ENCODE measurements at regions not wholly inside any gene's neighbourhood (a gene's known extent, or its start where the extent isn't known, plus 50 kb on each side); places are given as distances from the start of the nearest gene placed in this dataset.

GRCh38 chr6:27056615-27057014 is 190.9 kb upstream of the PRSS16 start:
- H3K27ac ChIP-seq (ENCODE audit: low read length), result no peak overlapping the region
- H3K4me1 ChIP-seq (ENCODE audit: control insufficient read depth, insufficient read depth, low read length), result no peaks in the 10 kb centered on the region
- H3K27me3 ChIP-seq (ENCODE audit: control insufficient read depth in 1 of 2, insufficient read depth in 2 of 2, low read length in 2 of 2), result no peaks in the 10 kb centered on the region

GRCh38 chr6:27059621-27060425 is 187.7 kb upstream of the PRSS16 start:
- no peaks in the 10 kb centered on the region for H3K4me1 ChIP-seq (ENCODE audit: control insufficient read depth, insufficient read depth, low read length)
- H3K9ac ChIP-seq (ENCODE audit: low read length in 2 of 2), result no peak overlapping the region
- no peaks in the 10 kb centered on the region for H3K27me3 ChIP-seq (ENCODE audit: control insufficient read depth in 1 of 2, insufficient read depth in 2 of 2, low read length in 2 of 2)
- no peak overlapping the region for H3K27ac ChIP-seq (ENCODE audit: low read length)
- no peaks in the 10 kb centered on the region for H3K36me3 ChIP-seq (ENCODE audit: control insufficient read depth in 2 of 2, insufficient read depth in 2 of 2, low read length in 2 of 2)
- no peaks in the 10 kb centered on the region for H3K9me3 ChIP-seq (ENCODE audit: control insufficient read depth in 2 of 2, low read length in 2 of 2)
- no peak overlapping the region for H3K4me3 ChIP-seq (ENCODE audit: low read length in 2 of 2)

More at GRCh38 chr6:27056615-27057014, 190.9 kb upstream of the PRSS16 start:
- Histone ChIP-seq H3K36me3 (ENCODE audit: control insufficient read depth in 2 of 2, insufficient read depth in 2 of 2, low read length in 2 of 2) (no peaks in the 10 kb centered on the region), H3K9ac (ENCODE audit: low read length in 2 of 2) (no peak overlapping the region), H3K4me3 (ENCODE audit: low read length in 2 of 2) (no peak overlapping the region), H3K9me3 (ENCODE audit: control insufficient read depth in 2 of 2, low read length in 2 of 2) (no peaks in the 10 kb centered on the region)

GRCh38 chr6:27061235-27061993 is 186.1 kb upstream of the PRSS16 start:
- no peaks in the 10 kb centered on the region for H3K4me1 ChIP-seq (ENCODE audit: control insufficient read depth, insufficient read depth, low read length)
- H3K4me3 ChIP-seq (ENCODE audit: low read length in 2 of 2), result no peak overlapping the region
- H3K9me3 ChIP-seq (ENCODE audit: control insufficient read depth in 2 of 2, low read length in 2 of 2), result no peaks in the 10 kb centered on the region
- H3K9ac ChIP-seq (ENCODE audit: low read length in 2 of 2), result no peak overlapping the region
- H3K27me3 ChIP-seq (ENCODE audit: control insufficient read depth in 1 of 2, insufficient read depth in 2 of 2, low read length in 2 of 2), result no peaks in the 10 kb centered on the region
- H3K36me3 ChIP-seq (ENCODE audit: control insufficient read depth in 2 of 2, insufficient read depth in 2 of 2, low read length in 2 of 2), result no peaks in the 10 kb centered on the region
- H3K27ac ChIP-seq (ENCODE audit: low read length), result no peak overlapping the region

- no peak overlapping the region for H3K9ac ChIP-seq (ENCODE audit: low read length in 2 of 2)
- no peaks in the 10 kb centered on the region for H3K27me3 ChIP-seq (ENCODE audit: control insufficient read depth in 1 of 2, insufficient read depth in 2 of 2, low read length in 2 of 2)
- no peaks in the 10 kb centered on the region for H3K9me3 ChIP-seq (ENCODE audit: control insufficient read depth in 2 of 2, low read length in 2 of 2)
- no peaks in the 10 kb centered on the region for H3K36me3 ChIP-seq (ENCODE audit: control insufficient read depth in 2 of 2, insufficient read depth in 2 of 2, low read length in 2 of 2)
- no peaks in the 10 kb centered on the region for H3K4me1 ChIP-seq (ENCODE audit: control insufficient read depth, insufficient read depth, low read length)
- no peak overlapping the region for H3K4me3 ChIP-seq (ENCODE audit: low read length in 2 of 2)
- H3K27ac ChIP-seq (ENCODE audit: low read length), result no peak overlapping the region
Observed at GRCh38 chr6:27062755-27063154, 184.7 kb upstream of the PRSS16 start.

GRCh38 chr6:27065183-27065582 is 182.3 kb upstream of the PRSS16 start:
- Histone ChIP-seq H3K36me3 (ENCODE audit: control insufficient read depth in 2 of 2, insufficient read depth in 2 of 2, low read length in 2 of 2) (no peaks in the 10 kb centered on the region), H3K27ac (ENCODE audit: low read length) (no peak overlapping the region), H3K4me1 (ENCODE audit: control insufficient read depth, insufficient read depth, low read length) (no peaks in the 10 kb centered on the region), H3K9me3 (ENCODE audit: control insufficient read depth in 2 of 2, low read length in 2 of 2) (no peaks in the 10 kb centered on the region), H3K4me3 (ENCODE audit: low read length in 2 of 2) (no peak overlapping the region), H3K9ac (ENCODE audit: low read length in 2 of 2) (no peak overlapping the region), H3K27me3 (ENCODE audit: control insufficient read depth in 1 of 2, insufficient read depth in 2 of 2, low read length in 2 of 2) (no peaks in the 10 kb centered on the region)

GRCh38 chr6:27066381-27066780 is 181.1 kb upstream of the PRSS16 start:
- Histone ChIP-seq H3K9ac (ENCODE audit: low read length in 2 of 2) (no peak overlapping the region), H3K27ac (ENCODE audit: low read length) (no peak overlapping the region)

GRCh38 chr6:27066802-27067201 is 180.7 kb upstream of the PRSS16 start:
- Histone ChIP-seq H3K4me3 (ENCODE audit: low read length in 2 of 2) (no peak overlapping the region), H3K27me3 (ENCODE audit: control insufficient read depth in 1 of 2, insufficient read depth in 2 of 2, low read length in 2 of 2) (no peaks in the 10 kb centered on the region), H3K4me1 (ENCODE audit: control insufficient read depth, insufficient read depth, low read length) (no peaks in the 10 kb centered on the region), H3K27ac (ENCODE audit: low read length) (no peak overlapping the region), H3K36me3 (ENCODE audit: control insufficient read depth in 2 of 2, insufficient read depth in 2 of 2, low read length in 2 of 2) (no peaks in the 10 kb centered on the region), H3K9me3 (ENCODE audit: control insufficient read depth in 2 of 2, low read length in 2 of 2) (no peaks in the 10 kb centered on the region), H3K9ac (ENCODE audit: low read length in 2 of 2) (no peak overlapping the region)

More at GRCh38 chr6:27066381-27066780, 181.1 kb upstream of the PRSS16 start:
- Histone ChIP-seq H3K9me3 (ENCODE audit: control insufficient read depth in 2 of 2, low read length in 2 of 2) (no peaks in the 10 kb centered on the region), H3K4me3 (ENCODE audit: low read length in 2 of 2) (no peak overlapping the region), H3K27me3 (ENCODE audit: control insufficient read depth in 1 of 2, insufficient read depth in 2 of 2, low read length in 2 of 2) (no peaks in the 10 kb centered on the region), H3K4me1 (ENCODE audit: control insufficient read depth, insufficient read depth, low read length) (no peaks in the 10 kb centered on the region), H3K36me3 (ENCODE audit: control insufficient read depth in 2 of 2, insufficient read depth in 2 of 2, low read length in 2 of 2) (no peaks in the 10 kb centered on the region)

- Histone ChIP-seq H3K4me1 (ENCODE audit: control insufficient read depth, insufficient read depth, low read length) (no peaks in the 10 kb centered on the region), H3K9ac (ENCODE audit: low read length in 2 of 2) (no peak overlapping the region), H3K27me3 (ENCODE audit: control insufficient read depth in 1 of 2, insufficient read depth in 2 of 2, low read length in 2 of 2) (no peaks in the 10 kb centered on the region), H3K9me3 (ENCODE audit: control insufficient read depth in 2 of 2, low read length in 2 of 2) (no peaks in the 10 kb centered on the region), H3K36me3 (ENCODE audit: control insufficient read depth in 2 of 2, insufficient read depth in 2 of 2, low read length in 2 of 2) (no peaks in the 10 kb centered on the region), H3K4me3 (ENCODE audit: low read length in 2 of 2) (no peak overlapping the region), H3K27ac (ENCODE audit: low read length) (no peak overlapping the region)
Observed at GRCh38 chr6:27073441-27073840, 174.1 kb upstream of the PRSS16 start.

- Histone ChIP-seq H3K36me3 (ENCODE audit: control insufficient read depth in 2 of 2, insufficient read depth in 2 of 2, low read length in 2 of 2) (no peaks in the 10 kb centered on the region), H3K27ac (ENCODE audit: low read length) (no peak overlapping the region), H3K4me1 (ENCODE audit: control insufficient read depth, insufficient read depth, low read length) (no peaks in the 10 kb centered on the region), H3K4me3 (ENCODE audit: low read length in 2 of 2) (no peak overlapping the region), H3K9me3 (ENCODE audit: control insufficient read depth in 2 of 2, low read length in 2 of 2) (no peaks in the 10 kb centered on the region), H3K9ac (ENCODE audit: low read length in 2 of 2) (no peak overlapping the region), H3K27me3 (ENCODE audit: control insufficient read depth in 1 of 2, insufficient read depth in 2 of 2, low read length in 2 of 2) (peaks cover 5% of the 10 kb centered on the region in 2 donors)
Observed at GRCh38 chr6:27076116-27076515, 171.4 kb upstream of the PRSS16 start.

- Histone ChIP-seq H3K36me3 (ENCODE audit: control insufficient read depth in 2 of 2, insufficient read depth in 2 of 2, low read length in 2 of 2) (no peaks in the 10 kb centered on the region), H3K9me3 (ENCODE audit: control insufficient read depth in 2 of 2, low read length in 2 of 2) (no peaks in the 10 kb centered on the region), H3K4me3 (ENCODE audit: low read length in 2 of 2) (no peak overlapping the region), H3K9ac (ENCODE audit: low read length in 2 of 2) (no peak overlapping the region), H3K27me3 (ENCODE audit: control insufficient read depth in 1 of 2, insufficient read depth in 2 of 2, low read length in 2 of 2) (peaks cover 5 to 9% of the 10 kb centered on the region in 2 donors), H3K4me1 (ENCODE audit: control insufficient read depth, insufficient read depth, low read length) (no peaks in the 10 kb centered on the region), H3K27ac (ENCODE audit: low read length) (no peak overlapping the region)
Observed at GRCh38 chr6:27078734-27079357, 168.7 kb upstream of the PRSS16 start.

Data from stomach smooth muscle (tissue), 2 donors.